Panc1 (cell line): ENCODE measurements at regions not wholly inside any gene's neighbourhood (a gene's known extent, or its start where the extent isn't known, plus 50 kb on each side); places are given as distances from the start of the nearest gene placed in this dataset.

Source experiments
- POLR2AphosphoS5 ChIP-seq: IDR thresholded peaks from 2 replicates; pipeline ENCODE4 v1.6.1; 2012; ENCODE audit warnings: mild to moderate bottlenecking, low read depth, low read length, moderate library complexity
- TF ChIP-seq, protein P1 (sequence below), 2 experiments: IDR thresholded peaks; 2 replicates each; pipeline ENCODE4 v1.6.1; 2011 to 2012; ENCODE audit warnings: low read depth in 2 of 2, control low read depth in 1 of 2, low read length in 1 of 2, mild to moderate bottlenecking in 1 of 2, moderate library complexity in 1 of 2; ENCODE audit not compliant: insufficient read depth in 1 of 2

DNA sequence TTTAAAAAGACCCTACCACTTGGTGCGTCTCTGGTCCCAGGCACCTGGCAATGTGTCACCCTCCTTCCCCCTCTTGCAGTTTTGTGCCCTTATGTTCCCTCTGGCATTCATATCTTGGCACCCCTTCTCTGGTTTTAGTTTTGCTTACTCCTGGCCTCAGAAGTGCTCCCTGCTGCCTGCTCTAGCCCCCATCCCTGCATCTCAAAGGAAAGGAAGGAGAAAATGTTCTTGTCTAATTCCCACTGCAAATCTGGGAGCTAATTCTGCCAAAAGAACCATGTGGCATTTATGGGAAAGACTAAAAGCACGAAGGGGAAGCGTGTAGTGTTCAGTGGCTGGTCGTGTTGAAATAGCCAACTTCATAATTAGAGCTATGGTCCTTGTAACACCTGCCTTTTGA lies 340.1 kb upstream of the RPS6KA3 start:
- no peak for TF ChIP-seq POLR2AphosphoS5
- TF ChIP-seq, protein P1, sequence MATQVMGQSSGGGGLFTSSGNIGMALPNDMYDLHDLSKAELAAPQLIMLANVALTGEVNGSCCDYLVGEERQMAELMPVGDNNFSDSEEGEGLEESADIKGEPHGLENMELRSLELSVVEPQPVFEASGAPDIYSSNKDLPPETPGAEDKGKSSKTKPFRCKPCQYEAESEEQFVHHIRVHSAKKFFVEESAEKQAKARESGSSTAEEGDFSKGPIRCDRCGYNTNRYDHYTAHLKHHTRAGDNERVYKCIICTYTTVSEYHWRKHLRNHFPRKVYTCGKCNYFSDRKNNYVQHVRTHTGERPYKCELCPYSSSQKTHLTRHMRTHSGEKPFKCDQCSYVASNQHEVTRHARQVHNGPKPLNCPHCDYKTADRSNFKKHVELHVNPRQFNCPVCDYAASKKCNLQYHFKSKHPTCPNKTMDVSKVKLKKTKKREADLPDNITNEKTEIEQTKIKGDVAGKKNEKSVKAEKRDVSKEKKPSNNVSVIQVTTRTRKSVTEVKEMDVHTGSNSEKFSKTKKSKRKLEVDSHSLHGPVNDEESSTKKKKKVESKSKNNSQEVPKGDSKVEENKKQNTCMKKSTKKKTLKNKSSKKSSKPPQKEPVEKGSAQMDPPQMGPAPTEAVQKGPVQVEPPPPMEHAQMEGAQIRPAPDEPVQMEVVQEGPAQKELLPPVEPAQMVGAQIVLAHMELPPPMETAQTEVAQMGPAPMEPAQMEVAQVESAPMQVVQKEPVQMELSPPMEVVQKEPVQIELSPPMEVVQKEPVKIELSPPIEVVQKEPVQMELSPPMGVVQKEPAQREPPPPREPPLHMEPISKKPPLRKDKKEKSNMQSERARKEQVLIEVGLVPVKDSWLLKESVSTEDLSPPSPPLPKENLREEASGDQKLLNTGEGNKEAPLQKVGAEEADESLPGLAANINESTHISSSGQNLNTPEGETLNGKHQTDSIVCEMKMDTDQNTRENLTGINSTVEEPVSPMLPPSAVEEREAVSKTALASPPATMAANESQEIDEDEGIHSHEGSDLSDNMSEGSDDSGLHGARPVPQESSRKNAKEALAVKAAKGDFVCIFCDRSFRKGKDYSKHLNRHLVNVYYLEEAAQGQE (IDR thresholded peaks at IDR 0.05; ENCODE audit: insufficient read depth in 1 of 2, low read depth in 2 of 2, low read length in 1 of 2) = no peak
